ENCODE measurements at regions not wholly inside any gene's neighbourhood (a gene's known extent, or its start where the extent isn't known, plus 50 kb on each side); places are given as distances from the start of the nearest gene placed in this dataset.

DNA sequence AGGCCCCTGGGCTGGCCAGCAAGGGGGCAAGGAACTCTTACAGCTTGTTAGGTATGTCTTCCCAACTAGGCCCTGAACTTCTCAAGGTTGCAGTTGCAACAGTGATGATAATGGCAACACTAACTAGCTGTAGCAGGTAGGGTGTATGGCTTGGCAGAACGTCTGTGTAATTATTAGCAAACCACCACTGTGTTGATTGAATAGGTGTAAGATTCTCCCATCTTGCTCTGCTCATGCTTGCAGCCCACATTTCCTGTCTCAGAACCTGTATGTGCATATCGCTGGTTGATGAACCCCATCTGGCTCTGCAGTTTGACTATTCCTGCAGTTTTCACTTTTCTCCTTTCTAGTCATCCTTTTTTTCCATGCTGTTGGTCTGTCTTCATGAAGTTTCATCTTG is 178.8 kb downstream of the KATNAL1 start:
- Histone ChIP-seq H3K27ac (no peak overlapping the region), H4K20me1 (no peaks in the 10 kb centered on the region), H3K27me3 (0 out of 2 replicates have a peak, but pooled peaks cover 3% of the 10 kb centered on the region), H3K9me3 (no peaks in the 10 kb centered on the region), H3K4me3 (no peak overlapping the region), H3K4me1 (peaks cover 15% of the 10 kb centered on the region), H3K4me2 (no peak overlapping the region; the same call in 1 of the 2 replicates), H3K36me3 (no peaks in the 10 kb centered on the region), H3K9ac (no peak overlapping the region)
- no peak for TF ChIP-seq Cebpa-rat (IDR thresholded peaks at IDR 0.05)

DNA sequence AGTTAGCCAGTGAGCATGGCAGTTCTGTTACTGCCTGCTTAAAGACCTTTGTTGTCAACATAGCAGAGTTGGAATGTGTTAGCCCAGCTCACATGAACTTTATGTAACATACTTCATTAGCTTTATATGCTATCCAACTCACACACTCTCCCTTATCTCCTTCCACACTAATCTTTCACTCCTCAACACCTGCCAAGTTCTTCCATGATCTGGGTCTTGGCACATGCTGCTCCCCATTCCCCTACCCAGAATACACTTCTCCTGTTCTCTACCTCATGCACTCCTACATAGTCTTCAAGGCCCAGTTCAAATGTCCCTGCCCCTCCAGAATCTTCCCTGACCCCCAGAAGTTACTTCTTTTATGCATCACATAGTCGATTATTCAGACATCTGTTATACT is 179.3 kb downstream of the KATNAL1 start:
- H3K4me2 ChIP-seq: no peak overlapping the region
- TF ChIP-seq Cebpa-rat (IDR thresholded peaks at IDR 0.05): no peak
- H3K36me3 ChIP-seq: no peaks in the 10 kb centered on the region
- H3K27ac ChIP-seq: no peak overlapping the region
- H3K4me3 ChIP-seq: no peak overlapping the region
- H3K9ac ChIP-seq: no peak overlapping the region
- no peaks in the 10 kb centered on the region for H4K20me1 ChIP-seq
- H3K27me3 ChIP-seq: 0 out of 2 replicates have a peak, but pooled peaks cover 3% of the 10 kb centered on the region
- no peaks in the 10 kb centered on the region for H3K9me3 ChIP-seq
- peaks cover 10% of the 10 kb centered on the region for H3K4me1 ChIP-seq

DNA sequence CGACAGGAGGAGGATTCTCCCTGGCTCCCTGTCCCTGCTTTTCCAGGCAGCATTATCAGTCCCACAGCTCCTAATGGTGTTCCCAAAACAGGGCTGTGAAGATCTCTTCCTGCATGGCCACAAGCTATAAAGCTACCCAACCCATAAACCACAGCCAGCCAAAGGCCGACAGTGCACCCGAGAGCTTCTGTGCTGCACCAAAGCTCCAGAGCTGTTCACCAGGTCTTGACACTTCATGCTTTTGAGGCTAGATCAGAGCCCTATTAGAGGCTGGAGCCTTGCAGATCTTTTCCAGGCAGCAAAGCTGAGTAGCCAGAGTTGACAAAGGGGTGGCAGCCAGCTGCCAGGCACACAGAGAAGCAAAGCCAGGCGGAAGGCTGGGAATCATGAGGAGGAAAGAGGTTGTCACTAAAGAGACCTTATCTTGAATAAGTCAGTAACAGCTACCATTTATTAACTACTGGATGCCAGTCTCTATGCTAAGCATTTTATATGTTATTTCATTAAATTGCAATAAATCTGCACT is 180.4 kb downstream of the KATNAL1 start:
- H4K20me1 ChIP-seq: no peaks in the 10 kb centered on the region
- no peak overlapping the region for H3K9ac ChIP-seq
- peaks cover 16% of the 10 kb centered on the region for H3K4me1 ChIP-seq
- no peak overlapping the region for H3K4me3 ChIP-seq
- no peak for TF ChIP-seq Cebpa-rat (IDR thresholded peaks at IDR 0.05)
- no peak overlapping the region for H3K4me2 ChIP-seq
- H3K9me3 ChIP-seq: no peaks in the 10 kb centered on the region
- H3K27ac ChIP-seq: no peak overlapping the region
- H3K27me3 ChIP-seq: 0 out of 2 replicates have a peak, but pooled peaks cover 3% of the 10 kb centered on the region
- no peaks in the 10 kb centered on the region for H3K36me3 ChIP-seq

DNA sequence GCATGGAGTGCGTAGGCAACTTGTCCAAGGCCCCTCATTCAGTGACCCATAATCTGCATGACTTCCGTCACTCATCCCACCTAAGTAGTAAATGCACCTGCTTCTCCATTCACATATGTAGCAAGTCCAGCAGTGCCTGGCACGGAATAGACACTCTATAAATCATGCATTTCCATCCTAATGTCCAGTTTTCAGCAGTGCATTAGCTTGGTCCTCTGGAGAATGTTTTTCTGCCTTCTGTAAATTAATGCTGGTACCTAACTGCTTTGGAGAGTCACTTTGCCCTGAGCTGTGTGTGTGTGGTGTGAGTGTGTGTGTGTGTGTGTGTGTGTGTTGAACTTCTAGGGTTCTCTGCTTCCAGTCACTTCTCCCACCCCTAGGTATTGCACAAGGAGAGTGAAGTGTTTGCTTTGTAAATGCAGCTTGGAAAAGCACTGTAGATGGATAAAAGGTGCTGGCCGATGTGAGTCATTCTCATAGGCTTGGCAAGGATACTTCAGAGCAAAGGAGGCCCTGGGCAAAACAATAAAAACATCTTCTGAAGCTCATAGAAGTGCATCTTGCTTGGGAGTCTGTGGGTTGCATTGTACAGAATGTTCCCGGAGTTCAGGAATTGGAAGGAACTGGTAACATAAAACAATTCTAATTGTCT is 181.8 kb downstream of the KATNAL1 start:
- no peaks in the 10 kb centered on the region for H3K36me3 ChIP-seq
- no peaks in the 10 kb centered on the region for H3K9me3 ChIP-seq
- no peak overlapping the region for H3K9ac ChIP-seq
- H3K27ac ChIP-seq: no peak overlapping the region
- 0 out of 2 replicates have a peak, but pooled peaks cover 3% of the 10 kb centered on the region for H3K27me3 ChIP-seq
- no peak for TF ChIP-seq Cebpa-rat (IDR thresholded peaks at IDR 0.05)
- peaks cover 30% of the 10 kb centered on the region for H3K4me1 ChIP-seq
- H3K4me3 ChIP-seq: no peak overlapping the region
- no peak overlapping the region for H3K4me2 ChIP-seq
- no peaks in the 10 kb centered on the region for H4K20me1 ChIP-seq

DNA sequence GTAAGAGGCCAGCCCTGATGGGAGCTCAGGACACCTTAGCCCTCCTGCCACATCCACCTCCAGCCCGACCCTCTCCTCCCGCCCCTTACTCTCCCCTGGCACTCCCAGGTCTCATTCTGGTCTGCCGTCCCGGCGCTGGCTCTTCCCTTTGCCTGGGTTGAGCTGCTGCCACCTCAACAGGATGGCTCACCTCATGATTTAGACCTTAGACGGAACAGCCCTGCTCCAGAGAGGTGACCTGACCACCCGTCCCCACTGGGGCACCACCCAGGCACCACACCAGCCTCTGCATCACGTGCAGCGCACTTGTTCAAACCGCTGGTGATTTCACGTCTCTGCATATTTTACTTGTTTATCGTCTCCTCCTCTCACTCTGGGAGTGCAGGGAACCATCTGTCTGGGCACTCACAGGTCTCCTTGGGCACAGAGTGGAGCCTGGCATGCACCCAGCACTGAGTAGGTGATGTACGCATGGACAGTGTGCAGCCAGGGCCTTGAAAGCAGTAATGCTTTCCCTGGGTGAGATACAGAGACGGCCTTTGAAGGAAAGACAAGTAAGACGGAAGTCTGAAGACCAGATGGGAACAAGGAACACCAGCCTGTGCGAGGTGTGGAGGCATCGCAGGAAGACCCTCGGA is 183.1 kb downstream of the KATNAL1 start:
- Histone ChIP-seq H4K20me1 (no peaks in the 10 kb centered on the region), H3K4me2 (no peak overlapping the region), H3K4me3 (no peak overlapping the region), H3K9ac (no peak overlapping the region), H3K27me3 (peaks cover 3% of the 10 kb centered on the region; the same call in 1 of the 2 replicates), H3K36me3 (no peaks in the 10 kb centered on the region), H3K27ac (no peak overlapping the region), H3K4me1 (peaks cover 43% of the 10 kb centered on the region), H3K9me3 (no peaks in the 10 kb centered on the region)
- TF ChIP-seq Cebpa-rat (IDR thresholded peaks at IDR 0.05): no peak

DNA sequence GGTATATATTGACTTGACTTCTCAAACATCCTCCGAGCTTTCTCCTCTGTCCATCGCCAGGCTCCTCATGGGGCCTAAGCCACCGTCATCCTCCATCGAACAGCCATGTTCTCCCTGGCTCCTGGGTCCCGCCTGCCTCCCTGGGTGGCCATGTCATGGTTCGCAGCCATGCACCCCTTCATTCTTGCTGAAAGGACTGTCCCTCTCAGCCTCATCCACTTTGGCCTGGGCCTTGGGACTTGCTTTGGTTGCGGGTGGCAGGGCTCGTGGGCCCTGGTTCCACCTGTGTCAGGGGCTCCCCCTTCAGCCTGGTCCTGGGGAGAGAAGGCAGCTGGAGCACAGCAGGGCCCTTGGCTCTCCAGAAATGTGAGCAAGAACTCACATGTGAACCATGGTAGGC is 183.8 kb downstream of the KATNAL1 start:
- Histone ChIP-seq H3K27me3 (peaks cover 3% of the 10 kb centered on the region; the same call in 1 of the 2 replicates), H3K9me3 (no peaks in the 10 kb centered on the region), H3K4me3 (no peak overlapping the region), H3K4me1 (peaks cover 47% of the 10 kb centered on the region), H3K36me3 (no peaks in the 10 kb centered on the region), H3K27ac (no peak overlapping the region), H3K4me2 (no peak overlapping the region), H3K9ac (no peak overlapping the region), H4K20me1 (no peaks in the 10 kb centered on the region)
- no peak for TF ChIP-seq Cebpa-rat (IDR thresholded peaks at IDR 0.05)

DNA sequence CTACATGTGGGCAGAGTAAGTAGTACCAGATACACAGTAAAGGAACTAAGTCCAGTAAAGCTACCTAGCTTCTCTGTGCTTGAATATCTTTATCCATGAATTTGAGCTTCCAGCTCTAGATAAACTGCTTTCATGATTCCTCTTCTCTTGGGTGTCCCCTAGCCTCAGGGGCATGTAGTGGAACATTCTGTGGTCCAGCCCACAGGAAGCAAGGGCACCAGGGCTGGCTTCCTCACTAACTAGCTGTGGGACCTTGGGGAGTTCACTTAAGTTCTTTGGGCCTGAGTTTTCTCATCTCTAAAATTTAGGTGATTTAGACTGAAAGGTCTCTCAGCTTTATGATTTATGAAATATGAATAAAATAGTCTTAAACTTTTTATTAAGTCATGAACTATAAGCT is 185.7 kb downstream of the KATNAL1 start:
- Histone ChIP-seq H4K20me1 (no peaks in the 10 kb centered on the region), H3K9ac (no peak overlapping the region), H3K27ac (no peak overlapping the region), H3K4me1 (peaks cover 49% of the 10 kb centered on the region), H3K27me3 (peaks cover 2% of the 10 kb centered on the region; the same call in 1 of the 2 replicates), H3K4me2 (peak overlapping the region; percentile 74), H3K36me3 (no peaks in the 10 kb centered on the region), H3K9me3 (peaks cover 8% of the 10 kb centered on the region), H3K4me3 (no peak overlapping the region)
- no peak for TF ChIP-seq Cebpa-rat (IDR thresholded peaks at IDR 0.05)

DNA sequence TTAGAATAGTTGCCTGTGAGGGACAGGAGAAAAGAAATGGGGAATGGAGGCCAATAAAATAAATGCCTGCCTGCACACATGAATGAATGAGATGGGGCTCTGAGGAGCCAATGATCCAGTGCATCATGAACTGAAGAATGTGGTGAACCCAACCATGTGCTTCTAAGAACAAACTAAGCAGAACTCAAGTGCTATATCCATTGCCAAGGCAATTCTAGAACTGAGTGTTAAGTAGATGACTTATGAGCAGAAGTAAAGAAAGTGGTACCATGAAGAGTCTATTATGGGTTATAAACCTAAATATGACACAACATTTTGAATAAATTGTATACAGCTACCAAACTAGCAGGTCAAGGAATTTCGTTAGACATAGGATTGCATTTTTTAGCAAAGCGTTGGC is 186.1 kb downstream of the KATNAL1 start:
- H4K20me1 ChIP-seq: no peaks in the 10 kb centered on the region
- H3K27me3 ChIP-seq: no peaks in the 10 kb centered on the region; the same call in 1 of the 2 replicates
- H3K36me3 ChIP-seq: no peaks in the 10 kb centered on the region
- no peak overlapping the region for H3K9ac ChIP-seq
- H3K27ac ChIP-seq: no peak overlapping the region
- no peak overlapping the region for H3K4me3 ChIP-seq
- TF ChIP-seq Cebpa-rat (IDR thresholded peaks at IDR 0.05): no peak
- H3K4me1 ChIP-seq: peaks cover 53% of the 10 kb centered on the region
- H3K4me2 ChIP-seq: peak overlapping the region; percentile 74
- H3K9me3 ChIP-seq: peaks cover 8% of the 10 kb centered on the region

DNA sequence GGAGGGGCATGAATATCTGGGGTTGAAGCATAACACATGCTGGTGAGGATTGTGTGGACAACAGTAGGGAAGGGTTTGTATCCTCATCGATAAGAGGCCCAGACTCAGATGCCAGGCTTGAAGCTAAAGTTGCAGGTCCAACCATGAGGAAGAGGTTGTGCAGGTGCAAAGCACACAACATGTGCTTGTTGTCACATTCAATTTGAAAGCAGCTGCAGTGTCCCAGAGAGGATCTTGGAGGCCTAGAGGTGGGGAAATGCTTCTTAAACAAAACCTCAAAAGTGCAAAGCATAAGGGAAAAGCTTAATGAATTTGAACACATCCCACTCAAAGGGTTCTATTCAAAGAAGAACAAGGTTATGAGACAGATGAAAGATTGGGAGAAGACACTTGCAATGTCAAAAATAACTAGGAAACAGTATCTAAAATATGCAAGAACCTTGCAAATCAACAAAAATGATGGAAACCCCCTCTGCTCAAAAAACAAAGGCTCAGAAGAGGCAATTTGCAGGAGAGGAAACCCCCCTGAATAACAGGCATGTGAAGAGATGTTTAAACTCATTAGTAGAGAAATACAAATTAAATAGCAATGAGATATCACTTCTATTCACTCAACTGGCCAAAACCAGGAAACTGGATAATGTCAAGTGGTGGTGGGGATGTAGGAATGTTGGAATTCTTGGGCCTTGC is 187.1 kb downstream of the KATNAL1 start:
- Histone ChIP-seq H3K27ac (no peak overlapping the region), H3K4me3 (no peak overlapping the region), H3K36me3 (no peaks in the 10 kb centered on the region), H3K4me2 (peak overlapping the region; percentile 60), H3K27me3 (no peaks in the 10 kb centered on the region; the same call in 1 of the 2 replicates), H3K9me3 (peaks cover 8% of the 10 kb centered on the region), H3K4me1 (peaks cover 63% of the 10 kb centered on the region), H4K20me1 (no peaks in the 10 kb centered on the region), H3K9ac (no peak overlapping the region)
- no peak for TF ChIP-seq Cebpa-rat (IDR thresholded peaks at IDR 0.05)

DNA sequence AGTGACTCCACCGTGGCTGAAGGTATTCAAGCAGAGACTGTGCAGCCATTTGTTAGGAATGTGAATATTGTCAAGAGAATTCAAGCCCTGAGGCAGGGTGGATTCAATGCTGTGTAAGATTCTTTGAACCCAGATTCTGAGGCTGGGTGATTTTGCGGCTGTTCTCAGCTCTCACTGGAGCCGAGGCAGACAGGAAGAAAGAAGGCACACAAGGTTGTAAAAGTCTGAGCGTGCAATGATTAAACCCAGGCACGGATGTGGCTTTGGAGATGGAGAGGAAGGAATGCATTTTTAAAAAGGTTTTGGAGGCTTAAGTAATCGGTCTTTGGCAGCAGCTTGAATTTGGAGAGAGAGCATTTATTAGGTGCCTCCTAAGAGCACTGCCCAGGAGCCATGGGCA is 187.9 kb downstream of the KATNAL1 start:
- H3K9ac ChIP-seq: no peak overlapping the region
- peaks cover 67% of the 10 kb centered on the region for H3K4me1 ChIP-seq
- no peak overlapping the region for H3K27ac ChIP-seq
- H3K27me3 ChIP-seq: no peaks in the 10 kb centered on the region; the same call in 1 of the 2 replicates
- H3K4me3 ChIP-seq: no peak overlapping the region
- no peaks in the 10 kb centered on the region for H3K36me3 ChIP-seq
- peaks cover 8% of the 10 kb centered on the region for H3K9me3 ChIP-seq
- no peak for TF ChIP-seq Cebpa-rat (IDR thresholded peaks at IDR 0.05)
- no peaks in the 10 kb centered on the region for H4K20me1 ChIP-seq
- H3K4me2 ChIP-seq: peak overlapping the region; percentile 60
